ENCODE measurements at regions not wholly inside any gene's neighbourhood (a gene's known extent, or its start where the extent isn't known, plus 50 kb on each side); places are given as distances from the start of the nearest gene placed in this dataset.

DNA sequence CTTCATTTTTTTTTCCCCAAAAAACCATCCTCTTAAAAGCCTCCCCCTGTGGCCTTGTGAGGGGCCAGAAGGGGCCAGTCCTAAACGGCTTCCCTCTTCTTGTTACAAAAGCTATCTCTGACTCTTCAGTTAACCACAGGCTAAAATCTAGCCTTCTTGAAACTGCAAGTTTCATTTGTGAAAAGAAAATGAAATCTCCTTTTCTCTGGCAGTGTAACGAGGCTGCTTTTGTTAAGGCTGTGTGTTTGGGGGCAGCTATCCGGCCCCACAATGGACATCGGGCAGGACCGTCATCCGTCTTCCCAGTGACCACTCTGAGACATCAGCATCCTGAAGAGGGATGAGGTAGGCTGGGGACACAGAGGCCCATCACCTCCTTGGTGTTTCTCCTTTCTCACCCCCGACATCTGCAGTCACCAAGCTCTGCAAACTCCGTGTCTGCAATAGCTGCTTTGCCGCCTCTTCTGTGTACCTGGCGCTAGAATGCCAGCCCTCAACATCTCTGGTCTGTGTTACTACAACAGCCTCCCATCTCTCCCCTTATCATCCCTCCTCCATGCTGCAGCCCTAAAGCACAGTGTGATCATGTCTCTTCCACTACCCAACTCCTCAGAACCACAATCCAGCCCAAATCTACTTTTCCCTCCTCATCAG, 94.0 kb downstream of the RCN1 start:
- H3F3A ChIP-seq (replicated peaks; ENCODE audit: low read depth): no peaks in the 10 kb centered on the region
- TF ChIP-seq ZNF331 (CRISPR knock-in tag; IDR thresholded peaks at IDR 0.05; ENCODE audit: low read depth) (no peak), ZNF114 (CRISPR knock-in tag; IDR thresholded peaks at IDR 0.05) (no peak), EZH2phosphoT487 (IDR thresholded peaks at IDR 0.05; ENCODE audit: unreplicated experiment) (no peak), ZNF462 (CRISPR knock-in tag; IDR thresholded peaks at IDR 0.05) (no peak), NANOG (IDR thresholded peaks at IDR 0.05; ENCODE audit: borderline replicate concordance) (no peak)
- TF ChIP-seq, protein P1, sequence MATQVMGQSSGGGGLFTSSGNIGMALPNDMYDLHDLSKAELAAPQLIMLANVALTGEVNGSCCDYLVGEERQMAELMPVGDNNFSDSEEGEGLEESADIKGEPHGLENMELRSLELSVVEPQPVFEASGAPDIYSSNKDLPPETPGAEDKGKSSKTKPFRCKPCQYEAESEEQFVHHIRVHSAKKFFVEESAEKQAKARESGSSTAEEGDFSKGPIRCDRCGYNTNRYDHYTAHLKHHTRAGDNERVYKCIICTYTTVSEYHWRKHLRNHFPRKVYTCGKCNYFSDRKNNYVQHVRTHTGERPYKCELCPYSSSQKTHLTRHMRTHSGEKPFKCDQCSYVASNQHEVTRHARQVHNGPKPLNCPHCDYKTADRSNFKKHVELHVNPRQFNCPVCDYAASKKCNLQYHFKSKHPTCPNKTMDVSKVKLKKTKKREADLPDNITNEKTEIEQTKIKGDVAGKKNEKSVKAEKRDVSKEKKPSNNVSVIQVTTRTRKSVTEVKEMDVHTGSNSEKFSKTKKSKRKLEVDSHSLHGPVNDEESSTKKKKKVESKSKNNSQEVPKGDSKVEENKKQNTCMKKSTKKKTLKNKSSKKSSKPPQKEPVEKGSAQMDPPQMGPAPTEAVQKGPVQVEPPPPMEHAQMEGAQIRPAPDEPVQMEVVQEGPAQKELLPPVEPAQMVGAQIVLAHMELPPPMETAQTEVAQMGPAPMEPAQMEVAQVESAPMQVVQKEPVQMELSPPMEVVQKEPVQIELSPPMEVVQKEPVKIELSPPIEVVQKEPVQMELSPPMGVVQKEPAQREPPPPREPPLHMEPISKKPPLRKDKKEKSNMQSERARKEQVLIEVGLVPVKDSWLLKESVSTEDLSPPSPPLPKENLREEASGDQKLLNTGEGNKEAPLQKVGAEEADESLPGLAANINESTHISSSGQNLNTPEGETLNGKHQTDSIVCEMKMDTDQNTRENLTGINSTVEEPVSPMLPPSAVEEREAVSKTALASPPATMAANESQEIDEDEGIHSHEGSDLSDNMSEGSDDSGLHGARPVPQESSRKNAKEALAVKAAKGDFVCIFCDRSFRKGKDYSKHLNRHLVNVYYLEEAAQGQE (IDR thresholded peaks at IDR 0.05; ENCODE audit: unreplicated experiment): no peak
- TF ChIP-seq, protein P2, sequence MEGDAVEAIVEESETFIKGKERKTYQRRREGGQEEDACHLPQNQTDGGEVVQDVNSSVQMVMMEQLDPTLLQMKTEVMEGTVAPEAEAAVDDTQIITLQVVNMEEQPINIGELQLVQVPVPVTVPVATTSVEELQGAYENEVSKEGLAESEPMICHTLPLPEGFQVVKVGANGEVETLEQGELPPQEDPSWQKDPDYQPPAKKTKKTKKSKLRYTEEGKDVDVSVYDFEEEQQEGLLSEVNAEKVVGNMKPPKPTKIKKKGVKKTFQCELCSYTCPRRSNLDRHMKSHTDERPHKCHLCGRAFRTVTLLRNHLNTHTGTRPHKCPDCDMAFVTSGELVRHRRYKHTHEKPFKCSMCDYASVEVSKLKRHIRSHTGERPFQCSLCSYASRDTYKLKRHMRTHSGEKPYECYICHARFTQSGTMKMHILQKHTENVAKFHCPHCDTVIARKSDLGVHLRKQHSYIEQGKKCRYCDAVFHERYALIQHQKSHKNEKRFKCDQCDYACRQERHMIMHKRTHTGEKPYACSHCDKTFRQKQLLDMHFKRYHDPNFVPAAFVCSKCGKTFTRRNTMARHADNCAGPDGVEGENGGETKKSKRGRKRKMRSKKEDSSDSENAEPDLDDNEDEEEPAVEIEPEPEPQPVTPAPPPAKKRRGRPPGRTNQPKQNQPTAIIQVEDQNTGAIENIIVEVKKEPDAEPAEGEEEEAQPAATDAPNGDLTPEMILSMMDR (conservative IDR thresholded peaks at IDR 0.05; ENCODE audit: low read depth in 2 of 2): no peak
- DNase-seq (ENCODE audit: low spot score) (no peak), ATAC-seq (no peak)
- no peaks in the 10 kb centered on the region for H3K36me3 ChIP-seq (ENCODE audit: insufficient read depth)
- H3K4me1 Mint-ChIP-seq: peaks cover 4% of the 10 kb centered on the region; the same call in 2 of the 3 replicates
- H3K27me3 ChIP-seq (ENCODE audit: insufficient read depth): no peaks in the 10 kb centered on the region
- H3K9me2 ChIP-seq (ENCODE audit: insufficient read depth): no peaks in the 10 kb centered on the region
- no peaks in the 10 kb centered on the region for H4K20me1 ChIP-seq (replicated peaks; ENCODE audit: insufficient read depth)
- H3K4me3 ChIP-seq: no peak overlapping the region
- no peak overlapping the region for H3K27ac ChIP-seq (ENCODE audit: low read depth)
- no peak overlapping the region for H3K4me2 ChIP-seq
- peaks cover 3% of the 10 kb centered on the region for H3K27me3 Mint-ChIP-seq (ENCODE audit: insufficient read depth, low read depth, poor library complexity)
- no peaks in the 10 kb centered on the region for H3K4me1 ChIP-seq (ENCODE audit: insufficient read depth)
- no peak overlapping the region for H3K4me3 Mint-ChIP-seq
- H3K79me2 ChIP-seq (replicated peaks; ENCODE audit: insufficient read depth): no peaks in the 10 kb centered on the region
- no peaks in the 10 kb centered on the region for H3K36me3 Mint-ChIP-seq (ENCODE audit: low read depth)
- H3K27ac Mint-ChIP-seq: no peak overlapping the region
- H3K9me3 Mint-ChIP-seq: no peaks in the 10 kb centered on the region
- no peak overlapping the region for H2AFZ ChIP-seq

Data from GM23338 (cell line).